ENCODE measurements at regions not wholly inside any gene's neighbourhood (a gene's known extent, or its start where the extent isn't known, plus 50 kb on each side); places are given as distances from the start of the nearest gene placed in this dataset.

DNA sequence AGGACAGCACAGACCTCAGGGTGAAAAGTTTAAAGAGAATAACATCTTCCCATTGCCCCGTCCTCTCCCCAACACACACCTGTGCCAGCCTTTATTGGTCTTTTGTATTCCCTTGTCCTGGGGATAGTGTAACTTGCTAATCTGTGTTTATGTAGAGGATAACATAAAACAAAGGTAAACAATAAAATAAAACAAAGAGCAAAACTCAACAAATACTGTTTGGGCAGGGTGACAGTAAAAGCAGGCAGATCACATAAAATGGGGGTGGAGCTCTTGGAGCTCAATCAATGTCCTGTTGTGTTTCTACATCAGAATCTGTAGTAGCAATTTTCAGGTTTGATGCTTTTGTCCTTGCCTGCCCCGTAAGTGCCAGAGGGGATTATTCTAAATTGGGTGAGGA lies 1939.7 kb downstream of the TP53TG3F start:
- TF ChIP-seq, protein P1, sequence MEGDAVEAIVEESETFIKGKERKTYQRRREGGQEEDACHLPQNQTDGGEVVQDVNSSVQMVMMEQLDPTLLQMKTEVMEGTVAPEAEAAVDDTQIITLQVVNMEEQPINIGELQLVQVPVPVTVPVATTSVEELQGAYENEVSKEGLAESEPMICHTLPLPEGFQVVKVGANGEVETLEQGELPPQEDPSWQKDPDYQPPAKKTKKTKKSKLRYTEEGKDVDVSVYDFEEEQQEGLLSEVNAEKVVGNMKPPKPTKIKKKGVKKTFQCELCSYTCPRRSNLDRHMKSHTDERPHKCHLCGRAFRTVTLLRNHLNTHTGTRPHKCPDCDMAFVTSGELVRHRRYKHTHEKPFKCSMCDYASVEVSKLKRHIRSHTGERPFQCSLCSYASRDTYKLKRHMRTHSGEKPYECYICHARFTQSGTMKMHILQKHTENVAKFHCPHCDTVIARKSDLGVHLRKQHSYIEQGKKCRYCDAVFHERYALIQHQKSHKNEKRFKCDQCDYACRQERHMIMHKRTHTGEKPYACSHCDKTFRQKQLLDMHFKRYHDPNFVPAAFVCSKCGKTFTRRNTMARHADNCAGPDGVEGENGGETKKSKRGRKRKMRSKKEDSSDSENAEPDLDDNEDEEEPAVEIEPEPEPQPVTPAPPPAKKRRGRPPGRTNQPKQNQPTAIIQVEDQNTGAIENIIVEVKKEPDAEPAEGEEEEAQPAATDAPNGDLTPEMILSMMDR (IDR thresholded peaks at IDR 0.05 in 8 of 11, conservative IDR thresholded peaks at IDR 0.05 in 3 of 11), result no peak
- TF ChIP-seq POLR2AphosphoS5 (IDR thresholded peaks at IDR 0.05), result no peak
